ENCODE measurements at regions not wholly inside any gene's neighbourhood (a gene's known extent, or its start where the extent isn't known, plus 50 kb on each side); places are given as distances from the start of the nearest gene placed in this dataset.

GRCh38 chrX:101986586-101986985 lies 54.8 kb upstream of the ZMAT1 start:
- no TSS peak for BruUV-seq (replicated peaks)
- no peak overlapping the region for H3K9ac ChIP-seq (ENCODE audit: insufficient read depth in 1 of 2, low read depth in 2 of 2, low read length in 2 of 2)
- H3K4me1 ChIP-seq (replicated peaks in 1 of 2; ENCODE audit: control insufficient read depth in 2 of 2, insufficient read depth in 2 of 2, low read length in 2 of 2), result no peaks in the 10 kb centered on the region
- in situ Hi-C loops (cut with MboI), result no loop called here
- H3K79me2 ChIP-seq (ENCODE audit: control insufficient read depth, insufficient read depth, low read length), result no peaks in the 10 kb centered on the region
- no peak for ATAC-seq
- FAIRE-seq, result no peak
- no peaks in the 10 kb centered on the region for H3K9me1 ChIP-seq (ENCODE audit: control insufficient read depth, insufficient read depth, low read length)
- H3K4me2 ChIP-seq (ENCODE audit: insufficient read depth, low read length), result no peak overlapping the region
- WGBS (ENCODE audit: insufficient coverage, low coverage, missing lambda C conversion rate), result 0% methylated on average over 2 of the region's 2 CpGs
- H2AFZ ChIP-seq (ENCODE audit: low read depth, low read length), result no peak overlapping the region
- H3K27me3 ChIP-seq (ENCODE audit: control insufficient read depth in 2 of 2, insufficient read depth in 2 of 2, low read length in 2 of 2), result no peaks in the 10 kb centered on the region
- H3K4me3 ChIP-seq, result no peak overlapping the region
- intact Hi-C loops (cut with micrococcal nuclease), result no loop called here
- H4K20me1 ChIP-seq (replicated peaks; ENCODE audit: control insufficient read depth, insufficient read depth, low read length), result no peaks in the 10 kb centered on the region
- CTCF ChIA-PET (ENCODE audit: low intra/inter-chr PET ratio), result no interaction called here
- H3K27ac ChIP-seq (ENCODE audit: extremely low read depth, low read depth, low read length), result no peak overlapping the region
- H3K9me3 ChIP-seq (replicated peaks; ENCODE audit: control insufficient read depth, insufficient read depth, low read depth, low read length), result no peaks in the 10 kb centered on the region
- DNase-seq (ENCODE audit: extremely low read depth in 1 of 4, low spot score in 3 of 4), result no peak
- H3K36me3 ChIP-seq (ENCODE audit: control insufficient read depth, insufficient read depth, low read length), result no peaks in the 10 kb centered on the region
- POLR2A ChIA-PET, result no interaction called here
- TF ChIP-seq TFAM (CRISPR knock-in tag; conservative IDR thresholded peaks at IDR 0.05), result no peak
- no peak for TF ChIP-seq ZNF277 (CRISPR knock-in tag; IDR thresholded peaks at IDR 0.05; ENCODE audit: borderline replicate concordance)
- no peak for TF ChIP-seq ZNF589 (CRISPR knock-in tag; IDR thresholded peaks at IDR 0.05; ENCODE audit: low read depth)
- TF ChIP-seq NFIC (IDR thresholded peaks at IDR 0.05), result no peak
- TF ChIP-seq BRCA1 (IDR thresholded peaks at IDR 0.05), result no peak
- TF ChIP-seq BRCA1 (CRISPR knock-in tag; IDR thresholded peaks at IDR 0.05), result no peak
- no peak for TF ChIP-seq EWSR1 (IDR thresholded peaks at IDR 0.05; ENCODE audit: borderline replicate concordance, low read depth, partially characterized antibody)
- no peak for TF ChIP-seq ZNF354B (CRISPR knock-in tag; IDR thresholded peaks at IDR 0.05)
- TF ChIP-seq FOXK2 (conservative IDR thresholded peaks at IDR 0.05 in 1 of 2, IDR thresholded peaks at IDR 0.05 in 1 of 2; ENCODE audit: low read depth in 2 of 2), result no peak
- TF ChIP-seq ZNF274 (IDR thresholded peaks at IDR 0.05; ENCODE audit: borderline replicate concordance, low read depth, low read length), result no peak
- TF ChIP-seq ZNF318 (IDR thresholded peaks at IDR 0.05; ENCODE audit: borderline replicate concordance in 1 of 2, low read depth in 1 of 2), result no peak
- TF ChIP-seq ZNF551 (CRISPR knock-in tag; IDR thresholded peaks at IDR 0.05), result no peak
- TF ChIP-seq RFX7 (CRISPR knock-in tag; IDR thresholded peaks at IDR 0.05), result no peak
